KMS-11 (cell line): ENCODE measurements at regions not wholly inside any gene's neighbourhood (a gene's known extent, or its start where the extent isn't known, plus 50 kb on each side); places are given as distances from the start of the nearest gene placed in this dataset.

Experiments
- H2AFZ ChIP-seq: fragments of 200-600 bp; sonication (generic); 2 replicates; pipeline ENCODE4 v1.6.1; 2016; ENCODE audit warnings: antibody characterized with exemption, mixed run types, low read depth
- H3K27ac ChIP-seq: fragments of 200-600 bp; sonication (generic); 2 replicates; pipeline ENCODE4 v1.6.1; 2016; ENCODE audit warnings: mild to moderate bottlenecking, mixed run types
- H3K27me3 ChIP-seq: fragments of 200-600 bp; sonication (generic); 2 replicates; pipeline ENCODE4 v1.6.1; 2017; ENCODE audit warnings: mild to moderate bottlenecking, low read depth, mixed run types, moderate library complexity; ENCODE audit not compliant: insufficient read depth
- H3K36me3 ChIP-seq: fragments of 200-600 bp; sonication (generic); 2 replicates; pipeline ENCODE4 v1.6.1; 2017; ENCODE audit warnings: mild to moderate bottlenecking, mixed run types; ENCODE audit not compliant: insufficient read depth
- H3K4me1 ChIP-seq: fragments of 200-600 bp; sonication (generic); 2 replicates; pipeline ENCODE4 v1.6.1; 2016; ENCODE audit warnings: mild to moderate bottlenecking, low read depth, mixed run types; ENCODE audit not compliant: poor library complexity, severe bottlenecking
- H3K4me2 ChIP-seq: fragments of 200-600 bp; sonication (generic); 2 replicates; pipeline ENCODE4 v1.7.0; 2016; ENCODE audit warnings: mild to moderate bottlenecking, mixed run types
- H3K4me3 ChIP-seq: fragments of 200-600 bp; sonication (generic); IDR thresholded peaks from 2 replicates; pipeline ENCODE4 v1.6.1; 2017; ENCODE audit warnings: low read depth, low read length, mixed read lengths; ENCODE audit not compliant: insufficient read depth
- H3K79me2 ChIP-seq: fragments of 200-600 bp; sonication (generic); 2 replicates; pipeline ENCODE4 v1.6.1; 2016; ENCODE audit warnings: low read depth, mixed run types; ENCODE audit not compliant: insufficient read depth
- H3K9ac ChIP-seq: fragments of 200-600 bp; sonication (generic); 2 replicates; pipeline ENCODE4 v1.6.1; 2016; ENCODE audit warnings: mild to moderate bottlenecking, mixed run types
- H4K20me1 ChIP-seq: fragments of 200-600 bp; sonication (generic); 2 replicates; pipeline ENCODE4 v1.6.1; 2016; ENCODE audit warnings: mild to moderate bottlenecking, mixed run types; ENCODE audit not compliant: insufficient read depth
- CTCF ChIP-seq: fragments of 200-600 bp; sonication (generic); conservative IDR thresholded peaks from 2 replicates; pipeline ENCODE4 v1.6.1; 2017; ENCODE audit warnings: low read depth, mild to moderate bottlenecking, antibody characterized with exemption, low read length, moderate library complexity, mixed read lengths

- Histone ChIP-seq H3K4me2 (no peak overlapping the region), H3K27me3 (no peaks in the 10 kb centered on the region), H3K27ac (no peak overlapping the region), H3K9ac (no peak overlapping the region), H4K20me1 (no peaks in the 10 kb centered on the region), H3K4me3 (no peak overlapping the region), H3K79me2 (no peaks in the 10 kb centered on the region), H3K4me1 (no peaks in the 10 kb centered on the region), H2AFZ (no peak overlapping the region), H3K36me3 (no peaks in the 10 kb centered on the region)
- no peak for TF ChIP-seq CTCF
Observed at GRCh38 chr6:159594750-159595117, 98.3 kb downstream of the SOD2 start.

- Histone ChIP-seq H3K9ac (no peak overlapping the region), H3K27ac (no peak overlapping the region), H2AFZ (no peak overlapping the region), H3K4me1 (no peaks in the 10 kb centered on the region), H3K79me2 (no peaks in the 10 kb centered on the region), H3K36me3 (no peaks in the 10 kb centered on the region), H3K4me3 (no peak overlapping the region), H4K20me1 (no peaks in the 10 kb centered on the region), H3K27me3 (no peaks in the 10 kb centered on the region), H3K4me2 (no peak overlapping the region)
- TF ChIP-seq CTCF: no peak
Observed at GRCh38 chr6:159594106-159594749, 98.8 kb downstream of the SOD2 start.

GRCh38 chr6:159590835-159591234, 102.2 kb downstream of the SOD2 start:
- H3K36me3 ChIP-seq: no peaks in the 10 kb centered on the region
- no peaks in the 10 kb centered on the region for H4K20me1 ChIP-seq

GRCh38 chr6:159586684-159587083, 106.4 kb downstream of the SOD2 start:
- no peak overlapping the region for H3K9ac ChIP-seq
- no peak overlapping the region for H3K4me3 ChIP-seq
- H3K27me3 ChIP-seq: no peaks in the 10 kb centered on the region
- TF ChIP-seq CTCF: no peak
- H3K4me1 ChIP-seq: no peaks in the 10 kb centered on the region
- no peak overlapping the region for H3K4me2 ChIP-seq
- no peaks in the 10 kb centered on the region for H4K20me1 ChIP-seq
- H3K79me2 ChIP-seq: no peaks in the 10 kb centered on the region
- H3K27ac ChIP-seq: no peak overlapping the region
- no peaks in the 10 kb centered on the region for H3K36me3 ChIP-seq
- H2AFZ ChIP-seq: no peak overlapping the region

More at GRCh38 chr6:159590835-159591234, 102.2 kb downstream of the SOD2 start:
- Histone ChIP-seq H2AFZ (no peak overlapping the region), H3K4me3 (no peak overlapping the region), H3K27ac (no peak overlapping the region), H3K4me1 (no peaks in the 10 kb centered on the region), H3K79me2 (no peaks in the 10 kb centered on the region), H3K27me3 (no peaks in the 10 kb centered on the region), H3K9ac (no peak overlapping the region), H3K4me2 (no peak overlapping the region)
- TF ChIP-seq CTCF: no peak
